ENCODE measurements at regions not wholly inside any gene's neighbourhood (a gene's known extent, or its start where the extent isn't known, plus 50 kb on each side); places are given as distances from the start of the nearest gene placed in this dataset.

- no peak overlapping the region for H3K27ac ChIP-seq
- TF ChIP-seq ZFX (IDR thresholded peaks at IDR 0.05; ENCODE audit: borderline replicate concordance) (no peak), CTCF (IDR thresholded peaks at IDR 0.05) (no peak)
These were observed 329.8 kb upstream of the PKN2 start for GRCh38 chr1:88354256-88354655.

GRCh38 chr1:88357729-88358128 lies 326.3 kb upstream of the PKN2 start:
- H3K27ac ChIP-seq, result no peak overlapping the region
- no peak for TF ChIP-seq CTCF (IDR thresholded peaks at IDR 0.05)
- no peak for TF ChIP-seq ZFX (IDR thresholded peaks at IDR 0.05; ENCODE audit: borderline replicate concordance)

GRCh38 chr1:88371436-88372023 lies 312.5 kb upstream of the PKN2 start:
- no peak for TF ChIP-seq CTCF (IDR thresholded peaks at IDR 0.05)
- TF ChIP-seq ZFX (IDR thresholded peaks at IDR 0.05; ENCODE audit: borderline replicate concordance), result no peak
- no peak overlapping the region for H3K27ac ChIP-seq

- H3K27ac ChIP-seq, result no peak overlapping the region
- TF ChIP-seq ZFX (IDR thresholded peaks at IDR 0.05; ENCODE audit: borderline replicate concordance), result no peak
- no peak for TF ChIP-seq CTCF (IDR thresholded peaks at IDR 0.05)
These were observed 308.1 kb upstream of the PKN2 start for GRCh38 chr1:88375977-88376376.

- no peak overlapping the region for H3K27ac ChIP-seq
- no peak for TF ChIP-seq CTCF (IDR thresholded peaks at IDR 0.05)
- no peak for TF ChIP-seq ZFX (IDR thresholded peaks at IDR 0.05; ENCODE audit: borderline replicate concordance)
These were observed 307.7 kb upstream of the PKN2 start for GRCh38 chr1:88376421-88376820.

GRCh38 chr1:88378560-88378959 lies 305.5 kb upstream of the PKN2 start:
- H3K27ac ChIP-seq, result no peak overlapping the region
- TF ChIP-seq ZFX (IDR thresholded peaks at IDR 0.05; ENCODE audit: borderline replicate concordance) (no peak), CTCF (IDR thresholded peaks at IDR 0.05) (no peak)

- TF ChIP-seq ZFX (IDR thresholded peaks at IDR 0.05; ENCODE audit: borderline replicate concordance), result no peak
- no peak for TF ChIP-seq CTCF (IDR thresholded peaks at IDR 0.05)
- no peak overlapping the region for H3K27ac ChIP-seq
These were observed 289.1 kb upstream of the PKN2 start for GRCh38 chr1:88394958-88395357.
